Transverse colon (tissue), 4 donors: ENCODE measurements at regions not wholly inside any gene's neighbourhood (a gene's known extent, or its start where the extent isn't known, plus 50 kb on each side); places are given as distances from the start of the nearest gene placed in this dataset.

Experiments
- DNase-seq: peaks from one replicate; pipeline ENCODE4 v3.0.0-alpha.2; 2019
- H3K27ac ChIP-seq, 4 donors: fragments of 200-600 bp; sonication (generic); 2 replicates each; pipeline ENCODE4 v1.5.1; 2016 to 2018; ENCODE audit warnings: inconsistent platforms in 4 of 4
- H3K27me3 ChIP-seq: fragments of 200-600 bp; sonication (generic); 2 replicates; pipeline ENCODE4 v1.5.1; 2017; ENCODE audit warnings: inconsistent platforms
- H3K36me3 ChIP-seq, 4 donors: fragments of 200-600 bp; sonication (generic); 2 replicates each; pipeline ENCODE4 v1.5.1; 2017 to 2019; ENCODE audit warnings: inconsistent platforms in 4 of 4
- H3K4me1 ChIP-seq, 4 donors: fragments of 200-600 bp; sonication (generic); 2 replicates each; pipeline ENCODE4 v1.5.1; 2017 to 2020; ENCODE audit warnings: inconsistent platforms in 4 of 4
- H3K4me3 ChIP-seq, 4 donors: fragments of 200-600 bp; sonication (generic); 1 replicate in 1 of 4; 2 replicates in 3 of 4; pipeline versions ENCODE4 v1.5.1 to v1.6.1; 2017 to 2019; ENCODE audit warnings: inconsistent platforms in 4 of 4
- H3K9me3 ChIP-seq, 2 donors: fragments of 200-600 bp; sonication (generic); 2 replicates each; pipeline ENCODE4 v1.5.1; 2017 to 2019; ENCODE audit warnings: inconsistent platforms in 2 of 2
- CTCF ChIP-seq, 5 experiments: fragments of 200-600 bp in 3 of 5; fragments of 450-650 bp in 2 of 5; sonication (generic) in 3 of 5; IDR thresholded peaks; 1 replicate in 2 of 5; 2 replicates in 3 of 5; pipeline ENCODE4 v1.5.1; 2016 to 2017; ENCODE audit warnings: antibody characterized with exemption in 5 of 5, inconsistent platforms in 3 of 5, mild to moderate bottlenecking in 2 of 5, moderate library complexity in 1 of 5
- EP300 ChIP-seq: sonication (generic); formaldehyde crosslinking; IDR thresholded peaks from one replicate; pipeline ENCODE4 v1.6.1; 2017; ENCODE audit warnings: antibody characterized with exemption, low read depth
- POLR2A ChIP-seq: fragments of 450-650 bp; IDR thresholded peaks from one replicate; pipeline ENCODE4 v1.6.1; 2016; ENCODE audit warnings: antibody characterized with exemption, mild to moderate bottlenecking, moderate library complexity
- POLR2AphosphoS5 ChIP-seq, 3 donors: sonication (generic); formaldehyde crosslinking; IDR thresholded peaks; one replicate each; pipeline ENCODE4 v1.6.1; 2016; ENCODE audit warnings: antibody characterized with exemption in 3 of 3
- WGBS, 2 donors: methylation state at CpG; one replicate each; pipeline ENCODE4 v1.1.5; 2018; ENCODE audit warnings: low coverage in 1 of 2; 5-methylcytosine and 5-hydroxymethylcytosine counted together
- in situ Hi-C, 4 donors: fragments of 200-750 bp; cut with MboI; loops; one replicate each; pipeline versions ENCODE4 v1.15.0 to v1.15.1; 2017; ENCODE audit warnings: low sequenced_read_pairs in 3 of 4, low pct_ligation_motif_present in 1 of 4, low pct_unique_long_range_greater_than_20kb in 1 of 4
- intact Hi-C: fragments of 100-400 bp; cut with DNase I; formaldehyde crosslinking; loops from one replicate; pipeline ENCODE4 v1.15.1; 2023; ENCODE audit warnings: low total_unique reads

DNA sequence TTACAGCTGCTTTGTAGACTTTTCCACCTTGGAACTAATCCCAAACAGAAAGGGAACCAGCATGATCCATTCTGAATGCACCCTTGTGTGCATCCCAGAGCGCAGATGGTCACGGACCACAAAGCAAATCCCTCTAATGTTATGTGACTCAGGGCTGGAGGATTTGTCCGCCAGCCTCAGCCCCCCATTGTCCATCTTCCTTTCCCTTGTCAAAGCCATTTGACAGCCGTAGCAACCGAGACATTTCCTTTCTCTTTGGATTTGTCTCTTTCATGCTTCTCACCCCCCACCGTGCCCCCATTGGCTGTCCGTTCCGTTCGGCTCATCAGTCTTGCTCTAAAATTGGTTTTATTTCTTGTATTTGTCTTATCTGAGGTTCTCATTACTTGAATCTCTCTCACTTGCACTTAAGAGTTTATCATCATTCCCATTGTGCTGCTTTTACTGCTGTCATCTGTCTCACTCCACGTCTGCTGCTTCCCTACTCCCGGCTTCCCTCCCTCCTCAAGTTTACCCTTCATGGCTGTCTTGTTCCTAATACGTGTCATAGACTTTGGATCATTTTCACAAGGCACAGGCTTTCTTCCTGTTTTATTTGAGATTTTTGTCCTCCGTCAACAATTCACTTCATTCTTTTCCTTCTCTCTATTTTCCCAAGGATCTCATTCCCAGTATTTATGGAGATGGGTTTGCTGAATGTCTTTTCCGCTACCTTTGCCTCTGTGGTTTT is 163.4 kb upstream of the ERCC4 start:
- in situ Hi-C loops: no loop called here
- 64 to 73% methylated on average over 4 to 14 of the region's 14 CpGs for WGBS, 2 donors
- no peaks in the 10 kb centered on the region for H3K9me3 ChIP-seq
- intact Hi-C loops: no loop called here
- TF ChIP-seq EP300 (no peak), CTCF (IDR thresholded peaks at IDR 0.05) (no peak), POLR2AphosphoS5 (IDR thresholded peaks at IDR 0.05) (no peak), POLR2A (no peak)
- H3K36me3 ChIP-seq: no peaks in the 10 kb centered on the region
- no peaks in the 10 kb centered on the region for H3K27me3 ChIP-seq
- no peaks in the 10 kb centered on the region for H3K4me1 ChIP-seq
- no peak overlapping the region for H3K27ac ChIP-seq
- no peak overlapping the region for H3K4me3 ChIP-seq
- no peak for DNase-seq

DNA sequence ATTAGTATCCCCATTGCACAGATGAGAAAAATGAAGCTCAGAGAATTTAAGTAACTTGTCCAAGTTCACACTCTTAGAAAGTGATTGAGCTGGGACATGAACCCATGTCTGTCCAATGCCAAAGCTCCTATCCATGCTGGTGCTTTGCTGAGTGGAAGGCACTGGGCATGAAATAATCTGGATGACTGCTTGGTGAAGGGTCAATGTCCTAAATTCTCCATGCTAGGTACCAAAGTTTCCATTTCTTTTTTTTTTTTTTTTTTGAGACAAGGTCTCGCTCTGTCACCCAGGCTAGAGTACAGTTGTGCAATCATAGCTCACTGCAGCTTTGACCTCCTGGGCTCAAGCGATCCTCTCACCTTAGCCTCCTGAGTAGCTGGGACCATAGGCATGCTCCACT is 153.6 kb upstream of the ERCC4 start:
- Histone ChIP-seq H3K36me3 (no peaks in the 10 kb centered on the region), H3K4me1 (no peaks in the 10 kb centered on the region), H3K9me3 (no peaks in the 10 kb centered on the region), H3K4me3 (no peak overlapping the region), H3K27me3 (no peaks in the 10 kb centered on the region), H3K27ac (no peak overlapping the region)
- intact Hi-C loops (no loop called here), in situ Hi-C loops (no loop called here)
- TF ChIP-seq POLR2A (no peak), EP300 (no peak), CTCF (IDR thresholded peaks at IDR 0.05) (no peak), POLR2AphosphoS5 (IDR thresholded peaks at IDR 0.05) (no peak)
- no peak for DNase-seq
- WGBS, 2 donors: 90 to 100% methylated on average over 1 to 2 of the region's 2 CpGs

GRCh38 chr16:13767215-13767614 is 152.7 kb upstream of the ERCC4 start:
- no peak for TF ChIP-seq EP300
- TF ChIP-seq POLR2AphosphoS5 (IDR thresholded peaks at IDR 0.05): no peak
- no peak for TF ChIP-seq POLR2A
- no peak for TF ChIP-seq CTCF (IDR thresholded peaks at IDR 0.05)
- Histone ChIP-seq H3K4me3 (no peak overlapping the region), H3K36me3 (no peaks in the 10 kb centered on the region), H3K4me1 (no peaks in the 10 kb centered on the region), H3K9me3 (no peaks in the 10 kb centered on the region), H3K27ac (no peak overlapping the region), H3K27me3 (no peaks in the 10 kb centered on the region)
- intact Hi-C loops: no loop called here
- in situ Hi-C loops: no loop called here
- WGBS, 2 donors: 57 to 59% methylated on average over 7 of the region's 7 CpGs
- no peak for DNase-seq

DNA sequence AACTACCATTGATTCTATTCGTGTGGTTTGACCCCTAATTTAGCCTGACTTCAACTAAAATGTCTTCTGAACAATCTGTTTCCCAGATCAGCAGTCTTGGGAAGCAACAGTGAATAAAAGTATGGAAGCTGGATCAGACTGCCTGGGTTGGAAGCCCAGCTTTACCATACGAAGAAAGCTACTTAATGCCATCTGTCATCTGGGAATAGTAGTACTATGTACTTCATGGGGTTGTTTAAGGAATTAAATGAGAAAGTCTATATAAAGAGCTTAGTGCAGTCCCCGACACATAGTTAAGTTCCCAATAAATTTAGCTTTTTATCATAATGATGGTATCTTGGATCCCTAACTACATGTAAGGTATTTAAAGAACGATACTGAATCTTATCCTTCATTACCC is 151.5 kb upstream of the ERCC4 start:
- in situ Hi-C loops (no loop called here), intact Hi-C loops (no loop called here)
- Histone ChIP-seq H3K4me3 (no peak overlapping the region), H3K4me1 (no peaks in the 10 kb centered on the region), H3K27ac (no peak overlapping the region), H3K9me3 (no peaks in the 10 kb centered on the region), H3K36me3 (no peaks in the 10 kb centered on the region), H3K27me3 (no peaks in the 10 kb centered on the region)
- no peak for DNase-seq
- TF ChIP-seq CTCF (IDR thresholded peaks at IDR 0.05): no peak
- 57 to 63% methylated on average over 4 of the region's 4 CpGs for WGBS, 2 donors
